Natural killer cell treated with Interleukin-12 subunit alpha and Interleukin-12 subunit beta and Interleukin-15 and Interleukin-18, amount 100 ng/mL, for 72 hours (primary cell): ENCODE measurements at regions not wholly inside any gene's neighbourhood (a gene's known extent, or its start where the extent isn't known, plus 50 kb on each side); places are given as distances from the start of the nearest gene placed in this dataset.
A peak's percentile ranks its signal among the peaks of the same experiment; 100 is the strongest.
"Not testable (repeated sequence)": the region's sequence is repeated elsewhere in the genome, so short reads cannot be mapped to it uniquely, and the experiment has no call there.

Experiments used
- ATAC-seq, 2 donors: fragments of 150-1000 bp; cut with Tn5 transposase in 1 of 2; sonication (Bioruptor Pico), chemical (Tn5 transposase) in 1 of 2; 2 replicates each; pipeline ENCODE4 v1.10.0; 2021
- DNase-seq: peaks from one replicate; pipeline ENCODE4 v3.0.0; 2022; ENCODE audit warnings: low spot score
- H3K27ac Mint-ChIP-seq, 2 donors: 1 replicate in 1 of 2; 2 replicates in 1 of 2; pipeline ENCODE4 v1.8.0; 2022; ENCODE audit warnings: mixed read lengths in 2 of 2, mild to moderate bottlenecking in 1 of 2, moderate library complexity in 1 of 2
- H3K27me3 Mint-ChIP-seq, 2 donors: 1 replicate in 1 of 2; 2 replicates in 1 of 2; pipeline ENCODE4 v1.8.0; 2022; ENCODE audit warnings: mixed read lengths in 2 of 2
- H3K36me3 Mint-ChIP-seq: one replicate; pipeline ENCODE4 v1.8.0; 2022; ENCODE audit warnings: mixed read lengths
- H3K4me1 Mint-ChIP-seq, 2 donors: 1 replicate in 1 of 2; 2 replicates in 1 of 2; pipeline ENCODE4 v1.8.0; 2022; ENCODE audit warnings: low read depth in 2 of 2, mixed read lengths in 2 of 2, mild to moderate bottlenecking in 1 of 2
- H3K4me3 Mint-ChIP-seq: one replicate; pipeline ENCODE4 v1.8.0; 2022; ENCODE audit warnings: mixed read lengths
- H3K9me3 Mint-ChIP-seq: 2 replicates; pipeline ENCODE4 v1.8.0; 2022; ENCODE audit warnings: mixed read lengths

GRCh38 chr1:172717722-172718465 is 59.0 kb downstream of the FASLG start:
- H3K36me3 Mint-ChIP-seq = peaks cover 5% of the 10 kb centered on the region
- peak in 1 of 2 donors; percentile 64 for ATAC-seq
- peaks cover 4% of the 10 kb centered on the region for H3K9me3 Mint-ChIP-seq
- H3K4me3 Mint-ChIP-seq = peak overlapping the region; percentile 76
- DNase-seq = no peak
- H3K27ac Mint-ChIP-seq = peak overlapping the region; percentile 80 to 85
- no peaks in the 10 kb centered on the region for H3K27me3 Mint-ChIP-seq
- peaks cover 50 to 66% of the 10 kb centered on the region in 2 donors for H3K4me1 Mint-ChIP-seq

- H3K27ac Mint-ChIP-seq = peak overlapping the region; percentile 80 to 85
- peak in 1 of 2 donors; percentile 36 for ATAC-seq
- peaks cover 50 to 64% of the 10 kb centered on the region in 2 donors for H3K4me1 Mint-ChIP-seq
- H3K4me3 Mint-ChIP-seq = peak overlapping the region; percentile 76
- no peak for DNase-seq
- no peaks in the 10 kb centered on the region for H3K27me3 Mint-ChIP-seq
- peaks cover 5% of the 10 kb centered on the region for H3K36me3 Mint-ChIP-seq
- peaks cover 4% of the 10 kb centered on the region for H3K9me3 Mint-ChIP-seq
These were observed 60.2 kb downstream of the FASLG start for GRCh38 chr1:172719066-172719627.

- Mint-ChIP-seq H3K4me1 (peaks cover 50 to 64% of the 10 kb centered on the region in 2 donors), H3K9me3 (peaks cover 4% of the 10 kb centered on the region), H3K27ac (peak overlapping the region; percentile 80 to 85), H3K4me3 (peak overlapping the region; percentile 76), H3K27me3 (no peaks in the 10 kb centered on the region), H3K36me3 (peaks cover 5% of the 10 kb centered on the region)
- ATAC-seq = peak; percentile 64 to 71
- DNase-seq = no peak
These were observed 60.8 kb downstream of the FASLG start for GRCh38 chr1:172719694-172720138.

- H3K9me3 Mint-ChIP-seq = peaks cover 4% of the 10 kb centered on the region
- no peaks in the 10 kb centered on the region for H3K27me3 Mint-ChIP-seq
- no peak overlapping the region for H3K4me3 Mint-ChIP-seq
- peaks cover 5% of the 10 kb centered on the region for H3K36me3 Mint-ChIP-seq
- ATAC-seq (no peak), DNase-seq (no peak)
- H3K4me1 Mint-ChIP-seq = peaks cover 56 to 70% of the 10 kb centered on the region in 2 donors
- peak overlapping the region; percentile 80 to 85 for H3K27ac Mint-ChIP-seq
These were observed 61.4 kb downstream of the FASLG start for GRCh38 chr1:172720339-172720738.

- Mint-ChIP-seq H3K4me1 (peaks cover 55 to 67% of the 10 kb centered on the region in 2 donors), H3K9me3 (peaks cover 4% of the 10 kb centered on the region), H3K27me3 (no peaks in the 10 kb centered on the region)
These were observed 64.3 kb downstream of the FASLG start for GRCh38 chr1:172723251-172723650.

GRCh38 chr1:172724232-172724631 is 65.3 kb downstream of the FASLG start:
- Mint-ChIP-seq H3K4me3 (peak overlapping the region; percentile 54), H3K36me3 (peaks cover 12% of the 10 kb centered on the region), H3K9me3 (peaks cover 4% of the 10 kb centered on the region), H3K27me3 (no peaks in the 10 kb centered on the region), H3K4me1 (peaks cover 53 to 64% of the 10 kb centered on the region in 2 donors), H3K27ac (peak overlapping the region; percentile 67 to 73)
- ATAC-seq = no peak
- no peak for DNase-seq

More at GRCh38 chr1:172723251-172723650, 64.3 kb downstream of the FASLG start:
- H3K27ac Mint-ChIP-seq = peak overlapping the region in 1 of 2 donors; percentile 18
- H3K36me3 Mint-ChIP-seq = peaks cover 2% of the 10 kb centered on the region
- DNase-seq (no peak), ATAC-seq (no peak)
- H3K4me3 Mint-ChIP-seq = no peak overlapping the region

- H3K27ac Mint-ChIP-seq = peak overlapping the region; percentile 67 to 73
- H3K9me3 Mint-ChIP-seq = peaks cover 4% of the 10 kb centered on the region
- peak in 1 of 2 donors; percentile 63 for ATAC-seq
- DNase-seq = no peak
- no peaks in the 10 kb centered on the region for H3K27me3 Mint-ChIP-seq
- H3K4me3 Mint-ChIP-seq = peak overlapping the region; percentile 54
- H3K36me3 Mint-ChIP-seq = peaks cover 14% of the 10 kb centered on the region
- H3K4me1 Mint-ChIP-seq = peaks cover 46 to 56% of the 10 kb centered on the region in 2 donors
These were observed 66.1 kb downstream of the FASLG start for GRCh38 chr1:172724765-172725613.

GRCh38 chr1:172726740-172727139 is 67.8 kb downstream of the FASLG start:
- ATAC-seq (peak in 1 of 2 donors; percentile 43), DNase-seq (no peak)
- Mint-ChIP-seq H3K27me3 (no peaks in the 10 kb centered on the region), H3K27ac (peak overlapping the region; percentile 67 to 73), H3K4me3 (peak overlapping the region; percentile 18), H3K4me1 (peaks cover 41 to 49% of the 10 kb centered on the region in 2 donors), H3K9me3 (peaks cover 4% of the 10 kb centered on the region), H3K36me3 (peaks cover 14% of the 10 kb centered on the region)

GRCh38 chr1:172727275-172727857 is 68.5 kb downstream of the FASLG start:
- peaks cover 14% of the 10 kb centered on the region for H3K36me3 Mint-ChIP-seq
- H3K27ac Mint-ChIP-seq = peak overlapping the region; percentile 52 to 67
- DNase-seq (no peak), ATAC-seq (no peak)
- no peak overlapping the region for H3K4me3 Mint-ChIP-seq
- H3K27me3 Mint-ChIP-seq = no peaks in the 10 kb centered on the region
- H3K9me3 Mint-ChIP-seq = peaks cover 4% of the 10 kb centered on the region
- peaks cover 41 to 49% of the 10 kb centered on the region in 2 donors for H3K4me1 Mint-ChIP-seq

GRCh38 chr1:172727956-172728603 is 69.2 kb downstream of the FASLG start:
- Mint-ChIP-seq H3K4me1 (peaks cover 41 to 49% of the 10 kb centered on the region in 2 donors), H3K4me3 (no peak overlapping the region), H3K27me3 (no peaks in the 10 kb centered on the region), H3K9me3 (peaks cover 4% of the 10 kb centered on the region), H3K27ac (peak overlapping the region; percentile 52 to 67), H3K36me3 (peaks cover 14% of the 10 kb centered on the region)
- ATAC-seq = peak; percentile 85 to 98
- peak; percentile 79 for DNase-seq

- not testable (repeated sequence) for H3K9me3 Mint-ChIP-seq, ATAC-seq, H3K4me3 Mint-ChIP-seq, DNase-seq, H3K27me3 Mint-ChIP-seq
- peaks cover 41 to 46% of the 10 kb centered on the region in 2 donors for H3K4me1 Mint-ChIP-seq
- peaks cover 14% of the 10 kb centered on the region for H3K36me3 Mint-ChIP-seq
- peak overlapping the region; percentile 52 to 67 for H3K27ac Mint-ChIP-seq
These were observed 69.8 kb downstream of the FASLG start for GRCh38 chr1:172728705-172729104.

GRCh38 chr1:172732427-172732826 is 73.5 kb downstream of the FASLG start:
- Mint-ChIP-seq H3K27ac (no peak overlapping the region), H3K4me1 (peaks cover 13 to 14% of the 10 kb centered on the region in 2 donors), H3K36me3 (peaks cover 14% of the 10 kb centered on the region), H3K9me3 (peaks cover 4% of the 10 kb centered on the region), H3K4me3 (no peak overlapping the region), H3K27me3 (no peaks in the 10 kb centered on the region)
- ATAC-seq = no peak
- DNase-seq = no peak

GRCh38 chr1:172733815-172734214 is 74.9 kb downstream of the FASLG start:
- H3K4me3 Mint-ChIP-seq = no peak overlapping the region
- ATAC-seq (no peak), DNase-seq (no peak)
- H3K9me3 Mint-ChIP-seq = no peaks in the 10 kb centered on the region
- peaks cover 6% of the 10 kb centered on the region for H3K36me3 Mint-ChIP-seq
- H3K27me3 Mint-ChIP-seq = no peaks in the 10 kb centered on the region
- H3K27ac Mint-ChIP-seq = no peak overlapping the region
- H3K4me1 Mint-ChIP-seq = peaks cover 1% of the 10 kb centered on the region in 2 donors
